HCT116 (cell line): ENCODE measurements at regions not wholly inside any gene's neighbourhood (a gene's known extent, or its start where the extent isn't known, plus 50 kb on each side); places are given as distances from the start of the nearest gene placed in this dataset.
"Not testable (repeated sequence)": the region's sequence is repeated elsewhere in the genome, so short reads cannot be mapped to it uniquely, and the experiment has no call there.

Experiments used
- ATF3 ChIP-seq: IDR thresholded peaks from 2 replicates; pipeline ENCODE4 v1.6.1; 2012
- CBX3 ChIP-seq: IDR thresholded peaks from 2 replicates; pipeline ENCODE4 v1.6.1; 2012; ENCODE audit warnings: low read depth
- CTCF ChIP-seq, 3 experiments: fragments of 200-600 bp in 1 of 3; sonication (generic) in 1 of 3; IDR thresholded peaks in 2 of 3; conservative IDR thresholded peaks in 1 of 3; 2 replicates each; pipeline ENCODE4 v1.5.1; 2012 to 2017; ENCODE audit warnings: low read depth in 2 of 3, low read length in 2 of 3, antibody characterized with exemption in 1 of 3, borderline replicate concordance in 1 of 3, control low read depth in 1 of 3, mild to moderate bottlenecking in 1 of 3, mixed read lengths in 1 of 3, mixed run types in 1 of 3, moderate library complexity in 1 of 3; ENCODE audit not compliant: insufficient read depth in 1 of 3
- EGR1 ChIP-seq: IDR thresholded peaks from 2 replicates; pipeline ENCODE4 v1.6.1; 2012; ENCODE audit warnings: low read depth
- EZH2 ChIP-seq: fragments of 200-600 bp; sonication (generic); IDR thresholded peaks from 2 replicates; pipeline ENCODE4 v1.6.1; 2017; ENCODE audit warnings: antibody characterized with exemption, mixed run types
- EZH2phosphoT487 ChIP-seq: fragments of 200-600 bp; IDR thresholded peaks from 2 replicates; pipeline ENCODE4 v1.6.1; 2018; ENCODE audit warnings: antibody characterized with exemption, borderline replicate concordance
- MAX ChIP-seq: IDR thresholded peaks from 2 replicates; pipeline ENCODE4 v1.6.1; 2012
- POLR2A ChIP-seq: IDR thresholded peaks from 2 replicates; pipeline ENCODE4 v1.7.0; 2011; ENCODE audit warnings: borderline replicate concordance; ENCODE audit not compliant: insufficient read depth, insufficient read length; ENCODE audit errors: extremely low read depth
- POLR2AphosphoS5 ChIP-seq: IDR thresholded peaks from 2 replicates; pipeline ENCODE4 v1.6.1; 2011; ENCODE audit warnings: mild to moderate bottlenecking, low read depth, low read length, moderate library complexity
- REST ChIP-seq: IDR thresholded peaks from 2 replicates; pipeline ENCODE4 v1.6.1; 2012; ENCODE audit warnings: low read depth
- SRF ChIP-seq: IDR thresholded peaks from 2 replicates; pipeline ENCODE4 v1.6.1; 2012; ENCODE audit warnings: low read depth
- TCF7L2 ChIP-seq: IDR thresholded peaks from 2 replicates; pipeline ENCODE4 v1.7.0; 2011; ENCODE audit warnings: borderline replicate concordance, inconsistent platforms; ENCODE audit not compliant: insufficient read depth, insufficient read length; ENCODE audit errors: extremely low read depth
- ZFX ChIP-seq: fragments of 450-650 bp; IDR thresholded peaks from 2 replicates; pipeline ENCODE4 v1.6.1; 2017
- ZNF274 ChIP-seq: fragments of 200-500 bp; sonication (Bioruptor generic); IDR thresholded peaks from 2 replicates; pipeline ENCODE4 v1.6.1; 2014; ENCODE audit warnings: mild to moderate bottlenecking, low read depth, low read length, inconsistent platforms

GRCh38 chr15:34528055-34528754 lies 55.2 kb downstream of the GOLGA8B start:
- not testable (repeated sequence) for TF ChIP-seq REST; CTCF (IDR thresholded peaks at IDR 0.05 in 2 of 3, conservative IDR thresholded peaks at IDR 0.05 in 1 of 3; ENCODE audit: borderline replicate concordance in 1 of 3, insufficient read depth in 1 of 3, low read depth in 2 of 3, low read length in 2 of 3); MAX; EGR1; POLR2A; TCF7L2; EZH2; EZH2phosphoT487; POLR2AphosphoS5; ATF3; ZNF274; CBX3; SRF; ZFX
